ENCODE measurements at regions not wholly inside any gene's neighbourhood (a gene's known extent, or its start where the extent isn't known, plus 50 kb on each side); places are given as distances from the start of the nearest gene placed in this dataset.

DNA sequence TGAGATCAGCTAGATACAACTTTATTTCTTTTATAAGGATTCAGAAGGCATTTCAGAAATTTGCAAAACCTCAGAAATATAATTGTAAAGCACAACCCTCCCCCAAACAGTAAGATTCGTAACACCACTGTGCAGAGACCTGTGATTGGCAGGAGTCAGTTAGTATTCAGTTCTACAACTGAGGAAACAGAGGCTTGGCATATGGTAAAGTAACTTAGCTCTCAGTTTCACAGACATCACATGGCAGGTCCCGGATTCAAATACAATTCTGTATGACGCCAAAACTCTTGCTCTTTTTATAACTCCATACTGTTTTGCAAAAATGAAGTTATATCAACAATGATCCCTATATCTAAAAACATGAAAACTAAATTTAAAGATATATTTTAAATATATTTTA, 225.6 kb upstream of the LMCD1 start:
- no peak for DNase-seq (ENCODE audit: low read depth in 1 of 2, low spot score in 1 of 2)

DNA sequence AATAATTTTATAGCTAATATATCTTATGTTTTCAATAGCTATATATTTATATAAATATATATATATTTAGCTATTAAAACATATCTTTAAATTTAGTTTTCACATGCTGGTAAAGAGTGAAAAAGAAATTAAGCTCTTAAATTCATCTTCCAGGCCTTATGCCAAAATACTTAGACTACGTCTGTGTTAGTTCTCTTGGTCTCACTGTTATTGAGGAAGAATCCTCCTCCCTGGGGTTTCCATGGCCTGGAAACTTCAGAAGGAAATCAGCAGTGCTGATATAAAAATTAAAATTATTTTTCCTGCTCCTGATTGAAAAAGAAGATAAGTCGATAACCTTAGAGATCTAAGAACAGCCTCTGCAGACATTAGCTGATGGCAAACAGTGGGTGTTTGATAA, 225.1 kb upstream of the LMCD1 start:
- H3K27me3 ChIP-seq (ENCODE audit: insufficient read depth, poor library complexity, severe bottlenecking): no peaks in the 10 kb centered on the region
- no peak for TF ChIP-seq GABPA (IDR thresholded peaks at IDR 0.05; ENCODE audit: low read depth)
- no peak for TF ChIP-seq POLR2AphosphoS5 (IDR thresholded peaks at IDR 0.05; ENCODE audit: low read depth)
- TF ChIP-seq, protein P1, sequence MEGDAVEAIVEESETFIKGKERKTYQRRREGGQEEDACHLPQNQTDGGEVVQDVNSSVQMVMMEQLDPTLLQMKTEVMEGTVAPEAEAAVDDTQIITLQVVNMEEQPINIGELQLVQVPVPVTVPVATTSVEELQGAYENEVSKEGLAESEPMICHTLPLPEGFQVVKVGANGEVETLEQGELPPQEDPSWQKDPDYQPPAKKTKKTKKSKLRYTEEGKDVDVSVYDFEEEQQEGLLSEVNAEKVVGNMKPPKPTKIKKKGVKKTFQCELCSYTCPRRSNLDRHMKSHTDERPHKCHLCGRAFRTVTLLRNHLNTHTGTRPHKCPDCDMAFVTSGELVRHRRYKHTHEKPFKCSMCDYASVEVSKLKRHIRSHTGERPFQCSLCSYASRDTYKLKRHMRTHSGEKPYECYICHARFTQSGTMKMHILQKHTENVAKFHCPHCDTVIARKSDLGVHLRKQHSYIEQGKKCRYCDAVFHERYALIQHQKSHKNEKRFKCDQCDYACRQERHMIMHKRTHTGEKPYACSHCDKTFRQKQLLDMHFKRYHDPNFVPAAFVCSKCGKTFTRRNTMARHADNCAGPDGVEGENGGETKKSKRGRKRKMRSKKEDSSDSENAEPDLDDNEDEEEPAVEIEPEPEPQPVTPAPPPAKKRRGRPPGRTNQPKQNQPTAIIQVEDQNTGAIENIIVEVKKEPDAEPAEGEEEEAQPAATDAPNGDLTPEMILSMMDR (IDR thresholded peaks at IDR 0.05; ENCODE audit: insufficient read depth, low read length): no peak
- H3K27ac ChIP-seq (replicated peaks): no peak overlapping the region
- no peak overlapping the region for H3K4me3 ChIP-seq (replicated peaks; ENCODE audit: insufficient read depth, low read length)
- DNase-seq (ENCODE audit: low read depth in 1 of 2, low spot score in 1 of 2): no peak

More for the DNA sequence above, 225.6 kb upstream of the LMCD1 start:
- no peak overlapping the region for H3K4me3 ChIP-seq (replicated peaks; ENCODE audit: insufficient read depth, low read length)
- TF ChIP-seq, protein P2, sequence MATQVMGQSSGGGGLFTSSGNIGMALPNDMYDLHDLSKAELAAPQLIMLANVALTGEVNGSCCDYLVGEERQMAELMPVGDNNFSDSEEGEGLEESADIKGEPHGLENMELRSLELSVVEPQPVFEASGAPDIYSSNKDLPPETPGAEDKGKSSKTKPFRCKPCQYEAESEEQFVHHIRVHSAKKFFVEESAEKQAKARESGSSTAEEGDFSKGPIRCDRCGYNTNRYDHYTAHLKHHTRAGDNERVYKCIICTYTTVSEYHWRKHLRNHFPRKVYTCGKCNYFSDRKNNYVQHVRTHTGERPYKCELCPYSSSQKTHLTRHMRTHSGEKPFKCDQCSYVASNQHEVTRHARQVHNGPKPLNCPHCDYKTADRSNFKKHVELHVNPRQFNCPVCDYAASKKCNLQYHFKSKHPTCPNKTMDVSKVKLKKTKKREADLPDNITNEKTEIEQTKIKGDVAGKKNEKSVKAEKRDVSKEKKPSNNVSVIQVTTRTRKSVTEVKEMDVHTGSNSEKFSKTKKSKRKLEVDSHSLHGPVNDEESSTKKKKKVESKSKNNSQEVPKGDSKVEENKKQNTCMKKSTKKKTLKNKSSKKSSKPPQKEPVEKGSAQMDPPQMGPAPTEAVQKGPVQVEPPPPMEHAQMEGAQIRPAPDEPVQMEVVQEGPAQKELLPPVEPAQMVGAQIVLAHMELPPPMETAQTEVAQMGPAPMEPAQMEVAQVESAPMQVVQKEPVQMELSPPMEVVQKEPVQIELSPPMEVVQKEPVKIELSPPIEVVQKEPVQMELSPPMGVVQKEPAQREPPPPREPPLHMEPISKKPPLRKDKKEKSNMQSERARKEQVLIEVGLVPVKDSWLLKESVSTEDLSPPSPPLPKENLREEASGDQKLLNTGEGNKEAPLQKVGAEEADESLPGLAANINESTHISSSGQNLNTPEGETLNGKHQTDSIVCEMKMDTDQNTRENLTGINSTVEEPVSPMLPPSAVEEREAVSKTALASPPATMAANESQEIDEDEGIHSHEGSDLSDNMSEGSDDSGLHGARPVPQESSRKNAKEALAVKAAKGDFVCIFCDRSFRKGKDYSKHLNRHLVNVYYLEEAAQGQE (IDR thresholded peaks at IDR 0.05; ENCODE audit: insufficient replicate concordance, low read depth): no peak
- TF ChIP-seq SPI1 (IDR thresholded peaks at IDR 0.05; ENCODE audit: borderline replicate concordance, low read depth): no peak
- TF ChIP-seq POLR2AphosphoS5 (IDR thresholded peaks at IDR 0.05; ENCODE audit: low read depth): no peak
- no peak for TF ChIP-seq GABPA (IDR thresholded peaks at IDR 0.05; ENCODE audit: low read depth)
- TF ChIP-seq, protein P1 (IDR thresholded peaks at IDR 0.05; ENCODE audit: insufficient read depth, low read length): no peak
- H3K27ac ChIP-seq (replicated peaks): no peak overlapping the region
- no peaks in the 10 kb centered on the region for H3K27me3 ChIP-seq (ENCODE audit: insufficient read depth, poor library complexity, severe bottlenecking)

DNA sequence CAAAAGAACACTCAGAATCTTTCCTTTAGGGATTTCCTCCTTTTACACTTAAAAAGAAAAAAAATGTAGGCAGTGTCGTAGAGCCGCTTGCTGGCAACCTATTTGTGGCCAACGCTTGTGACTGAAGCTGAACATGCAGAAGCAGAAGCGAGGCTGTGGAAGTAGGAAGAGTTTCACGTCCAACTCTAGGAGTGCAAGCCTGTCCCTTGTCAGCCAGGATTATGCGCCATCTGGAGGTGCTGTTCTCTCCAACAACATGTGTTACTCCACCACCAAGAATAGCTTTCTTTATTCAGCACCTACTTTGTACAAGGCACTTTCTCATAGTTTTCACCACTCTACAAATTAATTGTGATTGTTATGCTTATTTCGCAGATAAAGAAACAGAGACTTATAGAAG, 223.2 kb upstream of the LMCD1 start:
- TF ChIP-seq, protein P2 (IDR thresholded peaks at IDR 0.05; ENCODE audit: insufficient replicate concordance, low read depth): no peak
- TF ChIP-seq GABPA (IDR thresholded peaks at IDR 0.05; ENCODE audit: low read depth): no peak
- TF ChIP-seq POLR2AphosphoS5 (IDR thresholded peaks at IDR 0.05; ENCODE audit: low read depth): no peak
- peak; percentile 13 to 57 for DNase-seq (ENCODE audit: low read depth in 1 of 2, low spot score in 1 of 2)
- Histone ChIP-seq H3K27ac (replicated peaks) (no peak overlapping the region), H3K27me3 (ENCODE audit: insufficient read depth, poor library complexity, severe bottlenecking) (no peaks in the 10 kb centered on the region), H3K4me3 (replicated peaks; ENCODE audit: insufficient read depth, low read length) (no peak overlapping the region)

DNA sequence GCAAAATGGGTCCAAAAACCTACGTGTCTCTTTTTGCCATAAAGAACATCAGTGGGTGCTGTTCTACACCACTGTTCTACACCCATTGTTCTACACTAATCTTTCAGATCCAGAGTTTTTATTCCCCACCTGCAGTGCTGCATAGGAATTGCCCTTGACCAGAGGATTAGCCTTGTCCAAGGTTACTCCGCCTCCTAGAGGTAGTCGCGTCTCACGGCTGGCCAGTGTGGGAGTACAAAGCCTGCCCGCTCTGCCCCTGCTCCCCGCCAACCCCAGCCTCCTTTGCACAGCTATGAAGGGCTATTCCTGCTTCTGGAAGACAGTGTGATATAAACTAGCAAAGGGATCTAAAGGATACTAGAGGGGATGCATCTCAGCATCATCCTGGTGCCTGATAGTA, 222.1 kb upstream of the LMCD1 start:
- no peak for TF ChIP-seq POLR2AphosphoS5 (IDR thresholded peaks at IDR 0.05; ENCODE audit: low read depth)
- TF ChIP-seq SPI1 (IDR thresholded peaks at IDR 0.05; ENCODE audit: borderline replicate concordance, low read depth): no peak
- TF ChIP-seq, protein P2 (IDR thresholded peaks at IDR 0.05; ENCODE audit: insufficient replicate concordance, low read depth): no peak
- TF ChIP-seq GABPA (IDR thresholded peaks at IDR 0.05; ENCODE audit: low read depth): no peak
- TF ChIP-seq, protein P1 (IDR thresholded peaks at IDR 0.05; ENCODE audit: insufficient read depth, low read length): no peak
- no peaks in the 10 kb centered on the region for H3K27me3 ChIP-seq (ENCODE audit: insufficient read depth, poor library complexity, severe bottlenecking)
- H3K4me3 ChIP-seq (replicated peaks; ENCODE audit: insufficient read depth, low read length): no peak overlapping the region
- no peak overlapping the region for H3K27ac ChIP-seq (replicated peaks)
- DNase-seq (ENCODE audit: low read depth in 1 of 2, low spot score in 1 of 2): no peak

All from HL-60 (cell line).